ENCODE measurements at regions not wholly inside any gene's neighbourhood (a gene's known extent, or its start where the extent isn't known, plus 50 kb on each side); places are given as distances from the start of the nearest gene placed in this dataset.

GRCh38 chr1:56070601-56071000 lies 508.8 kb downstream of the PLPP3 start:
- no peak for DNase-seq

GRCh38 chr1:56069824-56070223 lies 509.5 kb downstream of the PLPP3 start:
- no peak for DNase-seq

GRCh38 chr1:56068908-56069307 lies 510.5 kb downstream of the PLPP3 start:
- DNase-seq = no peak

- no peak for DNase-seq
Measured at GRCh38 chr1:56068210-56068609, 511.2 kb downstream of the PLPP3 start.

GRCh38 chr1:56065729-56066128 lies 513.6 kb downstream of the PLPP3 start:
- no peak for DNase-seq

- no peak for DNase-seq
Measured at GRCh38 chr1:56064705-56065104, 514.7 kb downstream of the PLPP3 start.

- no peak for DNase-seq
Measured at GRCh38 chr1:56063461-56063860, 515.9 kb downstream of the PLPP3 start.

- no peak for DNase-seq
Measured at GRCh38 chr1:56062625-56063024, 516.7 kb downstream of the PLPP3 start.

GRCh38 chr1:56061824-56062223 lies 517.5 kb downstream of the PLPP3 start:
- DNase-seq = no peak

- no peak for DNase-seq
Measured at GRCh38 chr1:56060906-56061305, 518.5 kb downstream of the PLPP3 start.

- no peak for DNase-seq
Measured at GRCh38 chr1:56057466-56058405, 521.6 kb downstream of the PLPP3 start.

- DNase-seq = no peak
Measured at GRCh38 chr1:56056438-56057287, 522.7 kb downstream of the PLPP3 start.

GRCh38 chr1:56054959-56055358 lies 524.4 kb downstream of the PLPP3 start:
- no peak for DNase-seq

- DNase-seq = no peak
Measured at GRCh38 chr1:56052041-56052440, 527.3 kb downstream of the PLPP3 start.

GRCh38 chr1:56050911-56051310 lies 528.5 kb downstream of the PLPP3 start:
- no peak for DNase-seq

GRCh38 chr1:56045477-56045876 lies 533.9 kb downstream of the PLPP3 start:
- no peak for DNase-seq

GRCh38 chr1:56045062-56045461 lies 534.3 kb downstream of the PLPP3 start:
- no peak for DNase-seq

- DNase-seq = no peak
Measured at GRCh38 chr1:56036479-56036878, 542.9 kb downstream of the PLPP3 start.

GRCh38 chr1:56034847-56035481 lies 544.4 kb downstream of the PLPP3 start:
- DNase-seq = no peak

- DNase-seq = no peak
Measured at GRCh38 chr1:56034222-56034621, 545.1 kb downstream of the PLPP3 start.

GRCh38 chr1:56033321-56034037 lies 545.9 kb downstream of the PLPP3 start:
- no peak for DNase-seq

GRCh38 chr1:56032096-56032676 lies 547.2 kb downstream of the PLPP3 start:
- no peak for DNase-seq

Data from right kidney (tissue), 1 donor.